ENCODE measurements at regions not wholly inside any gene's neighbourhood (a gene's known extent, or its start where the extent isn't known, plus 50 kb on each side); places are given as distances from the start of the nearest gene placed in this dataset.
"Not testable (repeated sequence)": the region's sequence is repeated elsewhere in the genome, so short reads cannot be mapped to it uniquely, and the experiment has no call there.

DNA sequence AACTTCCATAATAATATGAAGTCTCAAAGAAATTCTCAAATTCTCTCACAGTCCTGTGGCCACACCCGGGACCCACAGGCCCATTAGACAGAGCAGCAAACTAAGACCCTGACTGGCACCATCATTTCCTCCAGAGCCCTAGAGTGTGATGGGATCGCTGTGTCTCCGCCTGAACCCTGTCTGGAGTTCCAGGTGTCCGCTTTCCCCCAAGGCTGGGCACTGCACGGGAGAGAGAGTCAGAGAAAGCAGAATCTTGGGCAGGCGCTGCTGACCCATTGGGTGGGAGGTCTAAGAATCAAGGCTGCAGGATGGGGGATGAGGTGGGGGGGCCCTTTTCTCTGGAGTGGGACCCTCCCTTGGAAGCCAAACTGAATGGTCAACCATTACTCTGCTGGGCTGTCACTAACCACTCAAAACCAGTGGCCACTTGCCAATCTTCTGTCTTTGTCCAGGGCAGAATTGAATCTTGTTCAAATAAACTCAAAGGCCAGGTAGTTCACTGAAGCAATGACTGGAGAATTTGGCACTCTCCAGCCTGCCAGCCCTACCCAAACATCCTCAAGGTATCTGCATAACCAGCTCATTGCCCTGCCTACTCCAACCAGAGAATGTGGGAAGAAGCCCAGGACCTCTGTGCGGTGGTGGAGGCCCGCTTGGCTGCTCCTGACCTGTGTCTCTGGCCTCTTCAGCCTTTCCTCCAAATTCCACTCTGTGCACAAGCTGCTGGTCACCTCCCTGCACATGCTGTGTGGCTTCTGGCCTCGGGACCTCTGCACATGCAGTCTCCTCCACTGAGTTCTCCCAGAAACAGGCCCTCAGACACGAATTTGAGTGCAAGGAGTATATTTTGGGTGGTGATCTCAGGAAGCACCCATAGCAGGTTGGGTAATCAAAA, 141.1 kb downstream of the CEBPB start:
- no peak for DNase-seq (ENCODE audit: low read depth in 2 of 2)
- TF ChIP-seq, protein P1, sequence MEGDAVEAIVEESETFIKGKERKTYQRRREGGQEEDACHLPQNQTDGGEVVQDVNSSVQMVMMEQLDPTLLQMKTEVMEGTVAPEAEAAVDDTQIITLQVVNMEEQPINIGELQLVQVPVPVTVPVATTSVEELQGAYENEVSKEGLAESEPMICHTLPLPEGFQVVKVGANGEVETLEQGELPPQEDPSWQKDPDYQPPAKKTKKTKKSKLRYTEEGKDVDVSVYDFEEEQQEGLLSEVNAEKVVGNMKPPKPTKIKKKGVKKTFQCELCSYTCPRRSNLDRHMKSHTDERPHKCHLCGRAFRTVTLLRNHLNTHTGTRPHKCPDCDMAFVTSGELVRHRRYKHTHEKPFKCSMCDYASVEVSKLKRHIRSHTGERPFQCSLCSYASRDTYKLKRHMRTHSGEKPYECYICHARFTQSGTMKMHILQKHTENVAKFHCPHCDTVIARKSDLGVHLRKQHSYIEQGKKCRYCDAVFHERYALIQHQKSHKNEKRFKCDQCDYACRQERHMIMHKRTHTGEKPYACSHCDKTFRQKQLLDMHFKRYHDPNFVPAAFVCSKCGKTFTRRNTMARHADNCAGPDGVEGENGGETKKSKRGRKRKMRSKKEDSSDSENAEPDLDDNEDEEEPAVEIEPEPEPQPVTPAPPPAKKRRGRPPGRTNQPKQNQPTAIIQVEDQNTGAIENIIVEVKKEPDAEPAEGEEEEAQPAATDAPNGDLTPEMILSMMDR (IDR thresholded peaks at IDR 0.05; ENCODE audit: low read depth, low read length): no peak
- no peak overlapping the region for H3K4me3 ChIP-seq (replicated peaks in 1 of 2; ENCODE audit: low read depth in 2 of 2, low read length in 2 of 2)

DNA sequence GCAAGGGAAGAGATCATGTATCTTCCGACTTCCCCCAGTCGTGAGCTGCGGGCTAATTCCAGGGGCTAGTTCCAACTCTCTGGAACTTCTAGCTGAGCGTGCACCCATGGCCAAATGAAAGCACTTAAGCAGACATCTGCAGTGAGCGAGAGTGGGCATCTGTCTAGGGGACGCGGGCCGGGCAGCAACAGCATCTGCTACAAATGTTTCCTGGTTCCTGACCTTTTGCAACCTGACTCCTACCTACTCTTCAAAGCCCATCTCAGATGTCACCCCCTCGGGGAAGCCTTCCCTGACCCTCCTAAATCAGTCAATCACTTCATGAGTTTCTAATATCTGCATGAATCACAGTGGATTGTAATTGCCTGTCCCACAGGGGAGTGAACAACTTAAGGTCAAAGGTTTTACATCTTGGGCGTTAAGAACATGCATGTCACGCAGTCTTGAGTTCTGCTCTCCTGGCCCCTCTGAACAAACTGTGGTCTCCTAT, 141.9 kb downstream of the CEBPB start:
- DNase-seq (ENCODE audit: low read depth in 2 of 2): no peak
- H3K4me3 ChIP-seq (replicated peaks in 1 of 2; ENCODE audit: low read depth in 2 of 2, low read length in 2 of 2): no peak overlapping the region
- TF ChIP-seq, protein P1 (IDR thresholded peaks at IDR 0.05; ENCODE audit: low read depth, low read length): no peak

GRCh38 chr20:50333131-50333670, 142.6 kb downstream of the CEBPB start:
- no peak for DNase-seq (ENCODE audit: low read depth in 2 of 2)
- TF ChIP-seq, protein P1 (IDR thresholded peaks at IDR 0.05; ENCODE audit: low read depth, low read length): no peak

GRCh38 chr20:50333812-50334211, 143.2 kb downstream of the CEBPB start:
- TF ChIP-seq, protein P1 (IDR thresholded peaks at IDR 0.05; ENCODE audit: low read depth, low read length): no peak
- DNase-seq (ENCODE audit: low read depth in 2 of 2): peak; percentile 72 to 81
- no peak overlapping the region for H3K4me3 ChIP-seq (replicated peaks in 1 of 2; ENCODE audit: low read depth in 2 of 2, low read length in 2 of 2)

More at GRCh38 chr20:50333131-50333670, 142.6 kb downstream of the CEBPB start:
- no peak overlapping the region for H3K4me3 ChIP-seq (replicated peaks in 1 of 2; ENCODE audit: low read depth in 2 of 2, low read length in 2 of 2)

DNA sequence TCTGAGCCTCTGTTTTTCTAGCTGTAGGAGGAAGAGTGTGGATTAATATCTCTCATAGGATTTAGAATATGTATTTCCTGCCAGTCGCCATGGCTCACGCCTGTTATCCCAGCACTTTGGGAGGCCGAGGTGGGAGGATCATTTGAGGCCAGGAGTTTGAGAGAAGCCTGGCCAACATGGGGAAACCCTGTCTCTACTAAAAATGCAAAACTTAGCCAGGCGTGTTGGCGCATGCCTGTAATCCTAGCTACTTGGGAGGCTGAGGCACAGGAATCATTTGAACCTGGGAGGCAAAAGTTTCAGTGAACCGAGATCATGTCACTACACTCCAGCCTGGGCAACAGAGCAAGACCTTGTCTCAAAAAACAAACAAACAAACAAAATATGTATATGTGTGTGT, 143.9 kb downstream of the CEBPB start:
- not testable (repeated sequence) for H3K4me3 ChIP-seq (replicated peaks in 1 of 2; ENCODE audit: low read depth in 2 of 2, low read length in 2 of 2); DNase-seq (ENCODE audit: low read depth in 2 of 2)

- peak; percentile 25 to 42 for DNase-seq (ENCODE audit: low read depth in 2 of 2)
- H3K4me3 ChIP-seq (replicated peaks in 1 of 2; ENCODE audit: low read depth in 2 of 2, low read length in 2 of 2): no peak overlapping the region
- TF ChIP-seq, protein P1 (IDR thresholded peaks at IDR 0.05; ENCODE audit: low read depth, low read length): no peak
Measured at GRCh38 chr20:50335105-50335504, 144.5 kb downstream of the CEBPB start.

DNA sequence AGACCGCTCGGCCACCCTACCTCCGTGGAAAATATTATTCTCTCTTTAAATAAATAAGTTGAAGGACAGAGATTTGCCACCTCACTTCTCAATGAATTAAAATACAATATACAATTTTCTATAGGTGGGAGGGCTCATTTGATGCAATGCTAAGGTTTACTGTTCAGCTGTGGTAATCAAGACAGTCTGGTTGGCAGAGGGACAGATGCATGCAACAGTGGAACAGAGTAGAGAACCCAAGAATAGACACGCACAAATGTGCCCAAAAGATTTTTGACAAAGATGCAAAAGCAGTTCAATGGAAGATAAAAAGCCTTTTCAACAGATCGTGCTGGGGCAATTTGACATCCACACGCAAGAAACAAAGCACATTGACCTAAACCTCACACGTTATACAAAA, 145.2 kb downstream of the CEBPB start:
- TF ChIP-seq, protein P1 (IDR thresholded peaks at IDR 0.05; ENCODE audit: low read depth, low read length): no peak
- DNase-seq (ENCODE audit: low read depth in 2 of 2): no peak
- no peak overlapping the region for H3K4me3 ChIP-seq (replicated peaks in 1 of 2; ENCODE audit: low read depth in 2 of 2, low read length in 2 of 2)

All from cardiac fibroblast (primary cell).